GM18868 (cell line): ENCODE measurements at regions not wholly inside any gene's neighbourhood (a gene's known extent, or its start where the extent isn't known, plus 50 kb on each side); places are given as distances from the start of the nearest gene placed in this dataset.

ENCODE experiments used
- ATAC-seq: cut with Tn5 transposase; IDR thresholded peaks from one replicate; pipeline ENCODE4 v1.9.1; 2021; ENCODE audit warnings: mild to moderate bottlenecking, moderate library complexity; ENCODE audit not compliant: unreplicated experiment

GRCh38 chr18:65017372-65017760 is 733.4 kb upstream of the CDH7 start:
- ATAC-seq, result no peak

GRCh38 chr18:65016631-65017371 is 734.0 kb upstream of the CDH7 start:
- ATAC-seq, result no peak

- ATAC-seq, result peak; percentile 13
These were observed 756.4 kb upstream of the CDH7 start for GRCh38 chr18:64994370-64994769.

- ATAC-seq, result peak; percentile 42
These were observed 757.1 kb upstream of the CDH7 start for GRCh38 chr18:64993695-64994094.

- no peak for ATAC-seq
These were observed 758.2 kb upstream of the CDH7 start for GRCh38 chr18:64992654-64993053.

- ATAC-seq, result no peak
These were observed 759.7 kb upstream of the CDH7 start for GRCh38 chr18:64991102-64991501.

GRCh38 chr18:64986906-64987495 is 763.8 kb upstream of the CDH7 start:
- no peak for ATAC-seq

GRCh38 chr18:64983497-64984238 is 767.1 kb upstream of the CDH7 start:
- ATAC-seq, result no peak

GRCh38 chr18:64982414-64983055 is 768.3 kb upstream of the CDH7 start:
- ATAC-seq, result no peak

- no peak for ATAC-seq
These were observed 768.9 kb upstream of the CDH7 start for GRCh38 chr18:64981915-64982314.

- ATAC-seq, result no peak
These were observed 771.0 kb upstream of the CDH7 start for GRCh38 chr18:64979791-64980190.

- ATAC-seq, result no peak
These were observed 776.3 kb upstream of the CDH7 start for GRCh38 chr18:64974391-64975125.

- no peak for ATAC-seq
These were observed 778.3 kb upstream of the CDH7 start for GRCh38 chr18:64972545-64972944.

- no peak for ATAC-seq
These were observed 784.1 kb upstream of the CDH7 start for GRCh38 chr18:64966667-64967066.

GRCh38 chr18:64956465-64956864 is 794.3 kb upstream of the CDH7 start:
- ATAC-seq, result no peak

GRCh38 chr18:64949885-64950284 is 800.9 kb upstream of the CDH7 start:
- ATAC-seq, result no peak

GRCh38 chr18:64936671-64937070 is 787.8 kb upstream of the LINC00305 start:
- ATAC-seq, result no peak

- no peak for ATAC-seq
These were observed 780.1 kb upstream of the LINC00305 start for GRCh38 chr18:64929036-64929435.

- ATAC-seq, result no peak
These were observed 771.2 kb upstream of the LINC00305 start for GRCh38 chr18:64919971-64920570.

- no peak for ATAC-seq
These were observed 770.0 kb upstream of the LINC00305 start for GRCh38 chr18:64918851-64919250.
